ENCODE measurements at regions not wholly inside any gene's neighbourhood (a gene's known extent, or its start where the extent isn't known, plus 50 kb on each side); places are given as distances from the start of the nearest gene placed in this dataset.

DNA sequence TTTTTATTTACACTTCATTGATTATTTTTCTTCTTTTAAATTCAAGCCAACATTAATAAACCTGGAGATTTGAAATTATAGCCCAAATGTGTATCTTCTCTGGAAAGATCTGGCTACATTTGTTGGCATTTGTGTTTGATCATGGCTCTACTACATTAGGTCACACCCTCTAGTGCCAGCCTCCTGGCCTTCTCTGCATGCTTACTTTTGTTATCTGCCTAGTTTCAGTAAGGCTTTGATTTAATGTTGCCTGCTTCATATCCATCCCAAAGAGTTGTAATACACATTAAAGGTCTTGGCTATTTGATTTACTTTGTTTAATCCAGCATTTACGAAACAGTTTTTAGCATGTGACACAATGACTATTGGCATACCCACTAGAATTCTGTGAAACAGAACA, 224.5 kb downstream of the TRAM1L1 start:
- DNase-seq (ENCODE audit: low spot score) = no peak
- TF ChIP-seq CTCF (IDR thresholded peaks at IDR 0.05) = no peak
- H3K4me3 ChIP-seq = no peak overlapping the region

DNA sequence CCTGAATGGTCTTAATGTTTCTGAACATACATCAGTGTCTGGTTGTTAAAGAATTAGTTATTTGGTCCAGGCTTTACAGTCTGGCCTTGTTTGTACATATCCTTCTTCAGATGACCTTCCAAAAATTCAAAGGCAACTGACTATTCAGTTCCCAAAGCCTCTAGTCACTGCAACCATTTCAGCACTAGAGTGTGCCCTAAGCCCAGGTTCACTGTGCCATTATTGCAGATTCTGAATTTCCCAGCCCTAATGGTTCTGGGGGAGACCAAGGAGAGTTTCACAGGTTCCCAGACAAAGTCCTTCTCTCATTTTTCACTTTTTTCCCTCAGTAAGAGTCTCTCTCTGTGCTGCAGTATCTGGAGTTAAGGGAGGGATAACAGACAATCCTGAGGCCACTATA, 235.8 kb downstream of the TRAM1L1 start:
- no peak for DNase-seq (ENCODE audit: low spot score)
- TF ChIP-seq CTCF (IDR thresholded peaks at IDR 0.05) = no peak
- H3K4me3 ChIP-seq = no peak overlapping the region
- H3K27ac ChIP-seq = no peak overlapping the region

More for the DNA sequence above, 224.5 kb downstream of the TRAM1L1 start:
- no peak overlapping the region for H3K27ac ChIP-seq

DNA sequence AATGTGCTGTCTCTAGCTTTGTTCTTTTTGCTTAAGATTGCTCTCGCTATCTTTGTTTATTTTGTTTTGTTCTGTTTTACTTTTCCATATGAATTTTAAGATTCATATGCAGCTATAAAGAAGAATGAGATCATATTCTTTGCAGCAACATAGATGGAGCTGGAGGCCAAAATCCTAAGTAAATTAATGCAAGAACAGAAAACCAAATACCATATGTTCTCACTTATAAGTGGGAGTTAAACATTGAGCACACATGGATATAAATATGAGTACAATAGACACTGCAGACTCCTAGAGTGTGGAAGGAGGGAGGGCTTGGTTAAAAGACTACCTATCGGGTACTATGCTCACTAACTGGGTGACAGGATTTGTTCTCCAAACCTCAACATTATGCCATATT, 237.8 kb downstream of the TRAM1L1 start:
- TF ChIP-seq CTCF (IDR thresholded peaks at IDR 0.05) = no peak
- no peak for DNase-seq (ENCODE audit: low spot score)
- Histone ChIP-seq H3K27ac (no peak overlapping the region), H3K4me3 (no peak overlapping the region)

DNA sequence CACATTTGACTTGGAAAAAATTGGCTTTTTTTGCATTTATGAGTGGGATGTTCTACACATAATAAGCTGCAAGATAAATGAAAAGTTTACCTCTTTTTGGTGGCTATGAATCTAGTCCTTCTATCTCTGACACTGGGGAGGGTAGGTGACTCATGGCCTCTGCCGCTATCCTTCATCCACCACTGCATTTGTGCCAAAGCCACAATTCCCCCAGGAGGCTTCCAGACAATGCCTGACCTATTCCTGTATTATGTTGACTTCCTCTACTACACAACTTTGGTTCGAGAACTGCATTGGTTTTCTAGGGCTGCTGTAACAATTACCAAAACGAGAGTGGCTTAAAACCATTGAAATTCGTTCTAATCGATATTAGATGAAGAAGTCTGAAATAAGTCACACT, 245.6 kb downstream of the TRAM1L1 start:
- H3K27ac ChIP-seq = no peak overlapping the region
- no peak overlapping the region for H3K4me3 ChIP-seq
- no peak for DNase-seq (ENCODE audit: low spot score)
- no peak for TF ChIP-seq CTCF (IDR thresholded peaks at IDR 0.05)

DNA sequence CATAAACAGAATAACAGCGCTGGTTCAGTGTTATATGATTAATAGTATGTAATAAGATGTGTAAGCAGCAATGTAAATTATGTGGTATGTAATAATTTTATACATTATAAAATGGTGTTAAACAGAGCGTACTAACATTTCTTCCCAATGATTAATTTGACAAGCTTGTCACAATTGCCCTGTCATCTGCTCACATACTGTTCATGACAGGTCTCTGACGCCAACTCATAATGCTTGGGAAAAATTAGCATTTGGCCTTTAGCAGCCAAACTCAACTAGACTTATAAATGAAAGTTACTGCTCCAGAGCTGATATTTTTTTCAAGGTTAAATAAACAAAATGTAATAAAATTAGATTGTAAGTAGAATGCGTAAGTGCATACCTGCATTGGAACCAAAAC, 246.8 kb downstream of the TRAM1L1 start:
- TF ChIP-seq CTCF (IDR thresholded peaks at IDR 0.05) = no peak
- no peak for DNase-seq (ENCODE audit: low spot score)
- no peak overlapping the region for H3K27ac ChIP-seq
- no peak overlapping the region for H3K4me3 ChIP-seq

GRCh38 chr4:116829187-116829586, 256.2 kb downstream of the TRAM1L1 start:
- Histone ChIP-seq H3K27ac (no peak overlapping the region), H3K4me3 (no peak overlapping the region)
- no peak for DNase-seq (ENCODE audit: low spot score)
- TF ChIP-seq CTCF (IDR thresholded peaks at IDR 0.05) = no peak

GRCh38 chr4:116824172-116824571, 261.2 kb downstream of the TRAM1L1 start:
- no peak for TF ChIP-seq CTCF (IDR thresholded peaks at IDR 0.05)
- no peak overlapping the region for H3K27ac ChIP-seq
- H3K4me3 ChIP-seq = no peak overlapping the region
- no peak for DNase-seq (ENCODE audit: low spot score)
